ENCODE measurements at regions not wholly inside any gene's neighbourhood (a gene's known extent, or its start where the extent isn't known, plus 50 kb on each side); places are given as distances from the start of the nearest gene placed in this dataset.
A peak's percentile ranks its signal among the peaks of the same experiment; 100 is the strongest.
"Not testable (repeated sequence)": the region's sequence is repeated elsewhere in the genome, so short reads cannot be mapped to it uniquely, and the experiment has no call there.

DNA sequence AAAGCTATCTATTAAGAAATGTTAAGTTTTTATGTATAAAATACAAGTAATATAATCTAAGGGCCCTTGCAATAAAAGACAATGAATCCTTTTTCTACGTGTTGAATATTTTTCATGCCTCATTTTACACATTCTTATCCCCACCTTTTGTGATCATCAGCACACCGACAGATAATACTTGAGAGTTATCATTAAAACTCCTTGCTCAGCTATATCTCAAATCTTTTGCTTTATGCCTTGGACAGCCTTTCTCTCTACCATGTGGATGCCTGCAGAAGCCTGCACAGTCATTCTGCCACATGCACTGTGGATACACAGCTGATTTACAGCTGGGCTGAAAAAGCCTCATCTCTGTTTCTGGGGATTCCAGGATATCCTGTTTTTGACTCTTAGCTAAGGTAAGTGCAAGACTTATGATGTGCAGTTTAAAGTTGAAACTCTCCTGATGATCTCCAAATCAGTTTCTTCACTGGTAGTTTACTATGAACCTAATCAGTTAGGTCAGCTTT is 1565.1 kb downstream of the SI start:
- Histone ChIP-seq H3K36me3 (ENCODE audit: control insufficient read depth, insufficient read depth, low read length) (no peaks in the 10 kb centered on the region), H3K27me3 (ENCODE audit: control insufficient read depth, insufficient read depth, low read length) (no peaks in the 10 kb centered on the region), H3K4me3 (ENCODE audit: low read depth, low read length) (no peak overlapping the region)
- TF ChIP-seq, protein P1, sequence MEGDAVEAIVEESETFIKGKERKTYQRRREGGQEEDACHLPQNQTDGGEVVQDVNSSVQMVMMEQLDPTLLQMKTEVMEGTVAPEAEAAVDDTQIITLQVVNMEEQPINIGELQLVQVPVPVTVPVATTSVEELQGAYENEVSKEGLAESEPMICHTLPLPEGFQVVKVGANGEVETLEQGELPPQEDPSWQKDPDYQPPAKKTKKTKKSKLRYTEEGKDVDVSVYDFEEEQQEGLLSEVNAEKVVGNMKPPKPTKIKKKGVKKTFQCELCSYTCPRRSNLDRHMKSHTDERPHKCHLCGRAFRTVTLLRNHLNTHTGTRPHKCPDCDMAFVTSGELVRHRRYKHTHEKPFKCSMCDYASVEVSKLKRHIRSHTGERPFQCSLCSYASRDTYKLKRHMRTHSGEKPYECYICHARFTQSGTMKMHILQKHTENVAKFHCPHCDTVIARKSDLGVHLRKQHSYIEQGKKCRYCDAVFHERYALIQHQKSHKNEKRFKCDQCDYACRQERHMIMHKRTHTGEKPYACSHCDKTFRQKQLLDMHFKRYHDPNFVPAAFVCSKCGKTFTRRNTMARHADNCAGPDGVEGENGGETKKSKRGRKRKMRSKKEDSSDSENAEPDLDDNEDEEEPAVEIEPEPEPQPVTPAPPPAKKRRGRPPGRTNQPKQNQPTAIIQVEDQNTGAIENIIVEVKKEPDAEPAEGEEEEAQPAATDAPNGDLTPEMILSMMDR (IDR thresholded peaks at IDR 0.05; ENCODE audit: insufficient read depth, low read length, severe bottlenecking): no peak
- FAIRE-seq (no peak), DNase-seq (ENCODE audit: low read depth) (no peak)

DNA sequence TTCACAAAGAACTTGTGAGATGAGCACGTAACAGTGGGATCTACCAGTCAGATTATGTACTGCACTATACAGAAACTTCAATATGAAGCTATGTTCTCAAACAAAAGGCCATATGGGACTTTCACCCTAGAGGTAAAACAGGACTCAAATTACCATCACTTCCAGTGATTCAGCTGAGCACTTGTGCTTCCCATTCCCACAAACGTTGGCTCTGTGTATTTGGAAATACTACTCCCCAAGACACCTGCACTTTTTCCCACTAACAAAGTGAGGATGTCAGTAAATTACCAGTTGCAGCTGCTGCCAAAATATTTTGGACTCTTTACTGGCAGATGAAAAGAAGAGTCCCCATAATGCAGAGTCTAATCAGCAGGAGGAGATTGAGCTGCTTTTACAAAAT is 1570.1 kb downstream of the SI start:
- no peak overlapping the region for H3K4me3 ChIP-seq (ENCODE audit: low read depth, low read length)
- H3K27me3 ChIP-seq (ENCODE audit: control insufficient read depth, insufficient read depth, low read length): no peaks in the 10 kb centered on the region
- TF ChIP-seq, protein P1 (IDR thresholded peaks at IDR 0.05; ENCODE audit: insufficient read depth, low read length, severe bottlenecking): no peak
- H3K36me3 ChIP-seq (ENCODE audit: control insufficient read depth, insufficient read depth, low read length): no peaks in the 10 kb centered on the region
- no peak for FAIRE-seq
- no peak for DNase-seq (ENCODE audit: low read depth)

DNA sequence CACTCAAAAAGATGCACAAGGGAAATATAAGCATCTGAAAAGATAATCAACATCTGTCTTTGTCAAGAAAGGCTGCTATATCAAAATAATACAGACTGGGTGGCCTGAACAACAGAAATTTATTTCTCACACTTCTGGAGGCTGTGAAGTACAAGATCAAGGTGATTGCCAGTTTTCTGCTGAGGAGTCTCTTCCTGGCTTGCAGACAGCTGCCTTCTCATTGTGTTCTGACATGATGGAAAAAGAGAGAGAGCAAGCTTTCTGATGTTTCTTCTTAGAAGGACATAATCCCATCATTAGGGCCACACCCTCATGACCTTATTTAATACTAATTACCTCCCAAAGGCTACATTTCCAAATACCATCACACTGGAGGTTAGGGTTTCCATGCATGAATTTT is 1573.3 kb downstream of the SI start:
- Histone ChIP-seq H3K4me3 (ENCODE audit: low read depth, low read length) (no peak overlapping the region), H3K36me3 (ENCODE audit: control insufficient read depth, insufficient read depth, low read length) (no peaks in the 10 kb centered on the region), H3K27me3 (ENCODE audit: control insufficient read depth, insufficient read depth, low read length) (no peaks in the 10 kb centered on the region)
- FAIRE-seq: no peak
- TF ChIP-seq, protein P1 (IDR thresholded peaks at IDR 0.05; ENCODE audit: insufficient read depth, low read length, severe bottlenecking): no peak
- no peak for DNase-seq (ENCODE audit: low read depth)

DNA sequence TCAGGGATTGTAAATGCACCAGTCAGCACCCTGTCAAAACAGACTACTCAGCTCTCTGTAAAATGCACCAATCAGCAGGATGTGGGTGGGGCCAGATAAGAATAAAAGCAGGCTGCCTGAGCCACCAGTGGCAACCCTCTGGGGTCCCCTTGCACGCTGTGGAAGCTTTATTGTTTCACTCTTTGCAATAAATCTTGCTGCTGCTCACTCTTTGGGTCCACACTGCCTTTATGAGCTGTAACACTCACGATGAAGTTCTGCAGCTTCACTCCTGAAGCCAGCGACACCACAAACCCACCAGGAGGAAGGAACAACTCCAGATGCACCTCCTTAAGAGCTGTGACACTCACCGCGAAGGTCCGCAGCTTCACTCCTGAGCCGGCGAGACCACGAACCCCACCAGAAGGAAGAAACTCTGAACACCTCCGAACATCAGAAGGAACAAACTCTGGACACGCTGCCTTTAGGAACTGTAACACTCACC is 1578.5 kb downstream of the SI start:
- not testable (repeated sequence) for H3K36me3 ChIP-seq (ENCODE audit: control insufficient read depth, insufficient read depth, low read length); DNase-seq (ENCODE audit: low read depth); H3K4me3 ChIP-seq (ENCODE audit: low read depth, low read length); H3K27me3 ChIP-seq (ENCODE audit: control insufficient read depth, insufficient read depth, low read length)
- FAIRE-seq: peak; percentile 36

DNA sequence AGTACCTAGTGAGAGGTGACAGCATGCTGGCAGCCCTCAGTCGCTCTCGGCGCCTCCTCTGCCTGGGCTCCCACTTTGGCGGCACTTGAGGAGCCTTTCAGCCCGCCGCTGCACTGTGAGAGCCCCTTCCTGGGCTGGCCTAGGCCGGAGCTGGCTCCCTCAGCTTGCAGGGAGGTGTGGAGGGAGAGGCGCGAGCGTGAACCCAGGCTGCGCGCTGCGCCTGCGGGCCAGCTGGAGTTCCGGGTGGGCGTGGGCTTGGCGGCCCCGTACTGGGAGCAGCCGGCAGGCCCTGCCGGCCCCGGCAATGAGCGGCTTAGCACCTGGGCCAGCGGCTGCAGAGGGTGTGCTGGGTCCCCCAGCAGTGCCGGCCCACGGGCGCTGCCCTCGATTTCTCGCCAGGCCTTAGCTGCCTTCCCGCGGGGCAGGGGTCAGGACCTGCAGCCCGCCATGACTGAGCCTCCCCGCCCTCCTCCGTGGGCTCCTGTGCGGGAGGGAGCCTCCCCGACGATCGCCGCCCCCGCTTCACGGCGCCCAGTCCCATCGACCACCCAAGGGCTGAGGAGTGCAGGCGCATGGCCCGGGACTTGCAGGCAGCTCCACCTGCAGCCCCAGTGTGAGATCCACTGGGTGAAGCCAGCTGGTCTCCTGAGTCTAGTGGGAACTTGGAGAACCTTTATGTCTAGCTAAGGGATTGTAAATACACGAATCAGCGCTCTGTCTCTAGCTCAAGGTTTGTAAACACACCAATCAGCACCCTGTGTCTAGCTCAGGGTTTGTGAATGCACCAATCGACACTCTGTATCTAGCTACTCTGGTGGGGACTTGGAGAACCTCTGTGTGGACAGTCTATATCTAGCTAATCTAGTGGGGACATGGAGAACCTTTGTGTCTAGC is 1579.2 kb downstream of the SI start:
- H3K27me3 ChIP-seq (ENCODE audit: control insufficient read depth, insufficient read depth, low read length); DNase-seq (ENCODE audit: low read depth); H3K4me3 ChIP-seq (ENCODE audit: low read depth, low read length); H3K36me3 ChIP-seq (ENCODE audit: control insufficient read depth, insufficient read depth, low read length); FAIRE-seq: not testable (repeated sequence)

DNA sequence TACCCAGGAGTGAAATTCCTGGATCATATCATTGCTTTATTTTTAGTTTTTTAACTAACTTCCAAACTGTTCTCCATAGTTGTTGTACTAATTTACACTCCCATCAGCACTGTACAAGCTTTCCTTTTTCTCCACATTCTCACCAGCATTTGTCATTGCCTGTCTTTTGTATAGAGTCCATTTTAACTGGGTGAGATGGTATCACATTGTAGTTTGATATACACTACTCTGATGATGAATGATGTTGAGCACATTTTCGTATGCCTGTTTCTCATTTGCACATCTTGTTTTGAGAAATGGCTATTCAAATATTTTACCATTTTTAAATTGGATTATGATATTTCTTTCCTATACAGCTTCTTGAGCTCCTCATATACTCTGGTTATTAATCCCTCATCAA is 1586.6 kb downstream of the SI start:
- FAIRE-seq (no peak), DNase-seq (ENCODE audit: low read depth) (no peak)
- TF ChIP-seq, protein P1 (IDR thresholded peaks at IDR 0.05; ENCODE audit: insufficient read depth, low read length, severe bottlenecking): no peak
- Histone ChIP-seq H3K27me3 (ENCODE audit: control insufficient read depth, insufficient read depth, low read length) (no peaks in the 10 kb centered on the region), H3K36me3 (ENCODE audit: control insufficient read depth, insufficient read depth, low read length) (no peaks in the 10 kb centered on the region), H3K4me3 (ENCODE audit: low read depth, low read length) (no peak overlapping the region)
